A673 (cell line): ENCODE measurements at regions not wholly inside any gene's neighbourhood (a gene's known extent, or its start where the extent isn't known, plus 50 kb on each side); places are given as distances from the start of the nearest gene placed in this dataset.
A peak's percentile ranks its signal among the peaks of the same experiment; 100 is the strongest.

Experiments
- BruUV-seq: library from RNA; stranded (reverse); fragments of 400-500 nt; replicated peaks from 2 replicates; lab custom pipeline; 2021; lab: Mats Ljungman, UMichigan
- CTCF ChIA-PET: fragments of 300-600 bp; sonication (Branson Sonifier 250); formaldehyde crosslinking; loops from one replicate; lab custom pipeline; 2022; ENCODE audit warnings: antibody characterized with exemption; lab: Charles Lee
- POLR2A ChIA-PET: fragments of 300-600 bp; sonication (Branson Sonifier 250); formaldehyde crosslinking; loops from one replicate; lab custom pipeline; 2022; ENCODE audit warnings: antibody characterized with exemption; ENCODE audit not compliant: low non-redundant PET; lab: Charles Lee
- DNase-seq: peaks from one replicate; pipeline ENCODE4 v3.0.0-alpha.2; 2015; ENCODE audit warnings: low spot score
- H3K27ac ChIP-seq: fragments of 200-600 bp; sonication (generic); 2 replicates; pipeline ENCODE4 v1.5.1; 2016; ENCODE audit warnings: mixed run types, low read depth, mild to moderate bottlenecking, mixed read lengths, antibody characterized with exemption, low read length; ENCODE audit not compliant: poor library complexity, severe bottlenecking
- H3K27me3 ChIP-seq: fragments of 200-600 bp; sonication (generic); replicated peaks from 2 replicates; pipeline ENCODE4 v1.6.1; 2017; ENCODE audit warnings: mixed run types, low read depth, mild to moderate bottlenecking, mixed read lengths, antibody characterized with exemption, low read length; ENCODE audit not compliant: insufficient read depth, poor library complexity
- H3K36me3 ChIP-seq: fragments of 200-600 bp; sonication (generic); 2 replicates; pipeline ENCODE4 v1.6.1; 2016; ENCODE audit warnings: mixed run types, mild to moderate bottlenecking, mixed read lengths, antibody characterized with exemption, low read length; ENCODE audit not compliant: insufficient read depth, poor library complexity, severe bottlenecking
- H3K4me1 ChIP-seq: fragments of 200-600 bp; sonication (generic); 2 replicates; pipeline ENCODE4 v1.6.1; 2017; ENCODE audit warnings: mixed run types, mild to moderate bottlenecking, mixed read lengths, antibody characterized with exemption, low read length; ENCODE audit not compliant: insufficient read depth, poor library complexity, severe bottlenecking
- H3K4me3 ChIP-seq: fragments of 200-600 bp; sonication (generic); 2 replicates; pipeline ENCODE4 v1.5.1; 2016; ENCODE audit warnings: low read depth, mixed run types, mild to moderate bottlenecking, mixed read lengths, low read length; ENCODE audit not compliant: poor library complexity, severe bottlenecking
- H3K9me3 ChIP-seq: fragments of 200-600 bp; sonication (generic); 2 replicates; pipeline ENCODE4 v1.6.1; 2016; ENCODE audit warnings: mixed run types, low read depth, mild to moderate bottlenecking, mixed read lengths, antibody characterized with exemption, low read length; ENCODE audit not compliant: poor library complexity, severe bottlenecking
- CTCF ChIP-seq: fragments of 300-800, 200-600 bp; sonication (generic); conservative IDR thresholded peaks from 2 replicates; pipeline ENCODE4 v1.5.1; 2017; ENCODE audit warnings: low read depth, mild to moderate bottlenecking, antibody characterized with exemption, low read length, moderate library complexity, mixed read lengths
- EZH2 ChIP-seq: fragments of 200-600 bp; sonication (generic); IDR thresholded peaks from 2 replicates; pipeline ENCODE4 v1.6.1; 2017; ENCODE audit warnings: borderline replicate concordance, low read depth, mild to moderate bottlenecking, mixed read lengths, antibody characterized with exemption, low read length; ENCODE audit not compliant: poor library complexity, severe bottlenecking
- intact Hi-C: fragments of 100-400 bp; cut with micrococcal nuclease; formaldehyde crosslinking; loops from one replicate; pipeline ENCODE4 v1.10.0; 2022; ENCODE audit not compliant: unreplicated experiment

- no TSS peak for BruUV-seq
These were observed 374.9 kb downstream of the SLC6A15 start for GRCh38 chr12:84537666-84538065.

GRCh38 chr12:84512751-84513150 lies 399.8 kb downstream of the SLC6A15 start:
- Histone ChIP-seq H3K27ac (no peak overlapping the region), H3K4me3 (no peak overlapping the region), H3K4me1 (peaks cover 4% of the 10 kb centered on the region), H3K36me3 (no peaks in the 10 kb centered on the region), H3K27me3 (no peaks in the 10 kb centered on the region), H3K9me3 (no peaks in the 10 kb centered on the region)
- ChIA-PET POLR2A (no interaction called here), CTCF (no interaction called here)
- no peak for DNase-seq
- intact Hi-C loops: no loop called here
- BruUV-seq: no TSS peak
- no peak for TF ChIP-seq CTCF
- TF ChIP-seq EZH2: no peak

More at GRCh38 chr12:84537666-84538065, 374.9 kb downstream of the SLC6A15 start:
- ChIA-PET POLR2A (no interaction called here), CTCF (no interaction called here)
- Histone ChIP-seq H3K27ac (no peak overlapping the region), H3K27me3 (no peaks in the 10 kb centered on the region), H3K4me3 (no peak overlapping the region), H3K9me3 (no peaks in the 10 kb centered on the region), H3K36me3 (no peaks in the 10 kb centered on the region), H3K4me1 (no peaks in the 10 kb centered on the region)
- TF ChIP-seq EZH2 (no peak), CTCF (no peak)
- peak; percentile 1 for DNase-seq
- intact Hi-C loops: no loop called here

GRCh38 chr12:84508851-84509260 lies 403.7 kb downstream of the SLC6A15 start:
- H3K27ac ChIP-seq: no peak overlapping the region
- ChIA-PET POLR2A (interaction anchor here (0.6 kb wide), 1 partner anchor 334 kb away, joined by 3 read pairs; no protein-coding TSS in a partner anchor), CTCF (interaction anchor here (1.5 kb wide), 1 partner anchor 333 kb away, joined by 4 read pairs; no protein-coding TSS in a partner anchor)
- H3K4me3 ChIP-seq: no peak overlapping the region
- no peak for DNase-seq
- TF ChIP-seq EZH2 (no peak), CTCF (no peak)
- H3K4me1 ChIP-seq: peaks cover 4% of the 10 kb centered on the region
- BruUV-seq: no TSS peak
- no peaks in the 10 kb centered on the region for H3K27me3 ChIP-seq
- H3K36me3 ChIP-seq: no peaks in the 10 kb centered on the region
- H3K9me3 ChIP-seq: no peaks in the 10 kb centered on the region
- intact Hi-C loops: loop anchor here (2.0 to 10.0 kb wide), 2 partner anchors 334 to 1504 kb away; no protein-coding TSS in a partner anchor
